H1 (cell line): ENCODE measurements at regions not wholly inside any gene's neighbourhood (a gene's known extent, or its start where the extent isn't known, plus 50 kb on each side); places are given as distances from the start of the nearest gene placed in this dataset.

ENCODE experiments used
- CTCF ChIA-PET: fragments of 300-600 bp; sonication (Branson Sonifier 250); formaldehyde crosslinking; loops from one replicate; lab custom pipeline; 2021; ENCODE audit not compliant: partially characterized antibody; lab: Charles Lee
- POLR2A ChIA-PET: fragments of 300-600 bp; sonication (Branson Sonifier 250); formaldehyde crosslinking; loops from one replicate; lab custom pipeline; 2021; ENCODE audit warnings: inconsistent platforms; ENCODE audit not compliant: partially characterized antibody; lab: Charles Lee
- DNase-seq, 2 experiments: peaks; one replicate each; pipeline versions ENCODE4 v3.0.0 to v3.0.0-alpha.2; 2010 to 2022; ENCODE audit warnings: low spot score in 2 of 2, low read depth in 1 of 2, mixed read lengths in 1 of 2
- FAIRE-seq: peaks from 2 replicates; lab custom pipeline; 2011; peaks lifted over from hg19 to GRCh38; lab: Jason Lieb, UNC
- H2AFZ ChIP-seq: 2 replicates; pipeline ENCODE4 v1.8.1; 2012; ENCODE audit warnings: low read length, inconsistent platforms
- H2AK5ac ChIP-seq: 2 replicates; pipeline ENCODE4 v1.6.1; 2013; ENCODE audit warnings: low read depth, low read length
- H2BK120ac ChIP-seq: replicated peaks from 2 replicates; pipeline ENCODE3; 2013; ENCODE audit warnings: low read depth, low read length, inconsistent platforms
- H2BK12ac ChIP-seq: 2 replicates; pipeline ENCODE4 v1.6.1; 2013; ENCODE audit warnings: low read depth, low read length
- H2BK15ac ChIP-seq: 2 replicates; pipeline ENCODE4 v1.6.1; 2013; ENCODE audit warnings: low read length
- H2BK20ac ChIP-seq: 2 replicates; pipeline ENCODE4 v1.6.1; 2013; ENCODE audit warnings: low read length
- H2BK5ac ChIP-seq: 2 replicates; pipeline ENCODE4 v1.6.1; 2013; ENCODE audit warnings: low read depth, low read length
- H3K14ac ChIP-seq: 2 replicates; pipeline ENCODE4 v1.6.1; 2013; ENCODE audit warnings: inconsistent platforms; ENCODE audit not compliant: insufficient read length
- H3K18ac ChIP-seq: 2 replicates; pipeline ENCODE4 v1.6.1; 2013; ENCODE audit warnings: low read length; ENCODE audit errors: extremely low read depth
- H3K23ac ChIP-seq: 2 replicates; pipeline ENCODE4 v1.6.1; 2013; ENCODE audit warnings: inconsistent platforms; ENCODE audit not compliant: insufficient read length
- H3K23me2 ChIP-seq: 2 replicates; pipeline ENCODE4 v1.6.1; 2013; ENCODE audit warnings: low read depth, low read length
- H3K27ac ChIP-seq: 2 replicates; pipeline ENCODE4 v1.6.1; 2011; ENCODE audit warnings: low read depth, low read length, inconsistent platforms
- H3K27me3 ChIP-seq, 4 experiments: replicated peaks in 1 of 4; 1 replicate in 1 of 4; 2 replicates in 3 of 4; pipeline versions ENCODE4 v1.6.1 to v1.8.1; 2011 to 2013; ENCODE audit warnings: low read length in 3 of 4, mild to moderate bottlenecking in 3 of 4, inconsistent platforms in 2 of 4, mixed read lengths in 2 of 4, moderate library complexity in 1 of 4; ENCODE audit not compliant: control insufficient read depth in 3 of 4, insufficient read depth in 3 of 4; ENCODE audit errors: extremely low read depth in 1 of 4
- H3K36me3 ChIP-seq, 4 experiments: 2 replicates each; pipeline versions ENCODE4 v1.6.1 to v1.8.1; 2011 to 2013; ENCODE audit warnings: mild to moderate bottlenecking in 4 of 4, low read length in 3 of 4, moderate library complexity in 2 of 4, control low read depth in 1 of 4, inconsistent platforms in 1 of 4; ENCODE audit not compliant: insufficient read depth in 4 of 4, control insufficient read depth in 2 of 4
- H3K4ac ChIP-seq: replicated peaks from 2 replicates; pipeline ENCODE3; 2013; ENCODE audit warnings: low read length, low read depth, mixed read lengths, inconsistent platforms; ENCODE audit not compliant: insufficient read length
- H3K4me1 ChIP-seq, 4 experiments: replicated peaks in 1 of 4; 1 replicate in 1 of 4; 2 replicates in 3 of 4; pipeline versions ENCODE4 v1.6.1 to v1.8.1; 2011 to 2013; ENCODE audit warnings: low read length in 3 of 4, inconsistent platforms in 2 of 4, mixed read lengths in 1 of 4; ENCODE audit not compliant: insufficient read depth in 4 of 4, control insufficient read depth in 3 of 4
- H3K4me2 ChIP-seq, 2 experiments: 2 replicates each; pipeline versions ENCODE4 v1.6.1 to v1.8.1; 2011 to 2013; ENCODE audit warnings: low read depth in 2 of 2, low read length in 2 of 2, control low read depth in 1 of 2, inconsistent platforms in 1 of 2, mild to moderate bottlenecking in 1 of 2; ENCODE audit not compliant: insufficient read depth in 1 of 2
- H3K4me3 ChIP-seq, 4 experiments: fragments of 200-600, 300-600 bp in 1 of 4; sonication (generic), shearing (Covaris generic), sonication (Bioruptor Twin) in 1 of 4; 2 replicates each; pipeline versions ENCODE4 v1.5.1 to v1.8.1; 2011 to 2016; ENCODE audit warnings: low read length in 4 of 4, low read depth in 3 of 4, control low read depth in 2 of 4, inconsistent platforms in 2 of 4, mild to moderate bottlenecking in 2 of 4, mixed read lengths in 1 of 4, moderate library complexity in 1 of 4; ENCODE audit not compliant: insufficient read depth in 2 of 4; ENCODE audit errors: extremely low read depth in 1 of 4
- H3K56ac ChIP-seq: replicated peaks from 2 replicates; pipeline ENCODE3; 2013; ENCODE audit warnings: low read depth, mild to moderate bottlenecking, mixed read lengths, low read length, inconsistent platforms; ENCODE audit not compliant: insufficient read length
- H3K79me1 ChIP-seq: 2 replicates; pipeline ENCODE4 v1.6.1; 2013; ENCODE audit warnings: low read depth, low read length, control low read depth
- H3K79me2 ChIP-seq, 2 experiments: 2 replicates each; pipeline versions ENCODE4 v1.6.1 to v1.8.1; 2012 to 2013; ENCODE audit warnings: low read length in 2 of 2, mild to moderate bottlenecking in 2 of 2, inconsistent platforms in 1 of 2; ENCODE audit not compliant: insufficient read depth in 2 of 2, control insufficient read depth in 1 of 2
- H3K9ac ChIP-seq, 4 experiments: replicated peaks in 1 of 4; 1 replicate in 1 of 4; 2 replicates in 3 of 4; pipeline versions ENCODE4 v1.6.1 to v1.8.1; 2011 to 2013; ENCODE audit warnings: low read depth in 3 of 4, low read length in 3 of 4, control low read depth in 2 of 4, mild to moderate bottlenecking in 2 of 4, moderate library complexity in 2 of 4, inconsistent platforms in 1 of 4; ENCODE audit errors: extremely low read depth in 1 of 4
- H3K9me3 ChIP-seq, 2 experiments: 2 replicates each; pipeline versions ENCODE4 v1.6.1 to v1.8.1; 2012 to 2013; ENCODE audit warnings: mild to moderate bottlenecking in 2 of 2, moderate library complexity in 2 of 2, control low read depth in 1 of 2, inconsistent platforms in 1 of 2, low read depth in 1 of 2, low read length in 1 of 2, mixed read lengths in 1 of 2; ENCODE audit not compliant: insufficient read depth in 2 of 2
- H4K20me1 ChIP-seq, 2 experiments: replicated peaks in 1 of 2; 2 replicates each; pipeline versions ENCODE3 to v1.8.1; 2011 to 2013; ENCODE audit warnings: inconsistent platforms in 2 of 2, low read length in 2 of 2, mild to moderate bottlenecking in 1 of 2; ENCODE audit not compliant: insufficient read depth in 2 of 2, control insufficient read depth in 1 of 2
- H4K5ac ChIP-seq: 2 replicates; pipeline ENCODE4 v1.6.1; 2013; ENCODE audit warnings: low read length, low read depth, mixed read lengths, inconsistent platforms; ENCODE audit not compliant: insufficient read length
- H4K8ac ChIP-seq: 2 replicates; pipeline ENCODE4 v1.8.0; 2013; ENCODE audit warnings: mild to moderate bottlenecking, moderate library complexity, low read length, inconsistent platforms; ENCODE audit not compliant: insufficient read depth; ENCODE audit errors: extremely low read depth
- H4K91ac ChIP-seq: replicated peaks from 2 replicates; pipeline ENCODE3; 2013; ENCODE audit warnings: low read length, mixed read lengths, inconsistent platforms; ENCODE audit not compliant: insufficient read length
- BCL11A ChIP-seq, 2 experiments: IDR thresholded peaks; one replicate each; pipeline ENCODE4 v1.6.1; 2011; ENCODE audit warnings: low read depth in 2 of 2, low read length in 2 of 2, mild to moderate bottlenecking in 2 of 2
- CEBPB ChIP-seq: IDR thresholded peaks from 2 replicates; pipeline ENCODE4 v1.6.1; 2012; ENCODE audit warnings: low read depth, low read length
- EZH2 ChIP-seq: fragments of 200-600 bp; sonication (generic); IDR thresholded peaks from 2 replicates; pipeline ENCODE4 v1.7.1; 2012; ENCODE audit warnings: low read depth, mild to moderate bottlenecking, moderate library complexity, low read length, inconsistent platforms; ENCODE audit not compliant: severe bottlenecking
- GTF2F1 ChIP-seq: IDR thresholded peaks from 2 replicates; pipeline ENCODE4 v1.6.1; 2012; ENCODE audit warnings: low read depth, low read length, improper control_type of control experiment, borderline replicate concordance
- MAFK ChIP-seq: IDR thresholded peaks from 2 replicates; pipeline ENCODE4 v1.6.1; 2012; ENCODE audit warnings: low read depth, mild to moderate bottlenecking, improper control_type of control experiment, low read length
- NRF1 ChIP-seq: IDR thresholded peaks from 2 replicates; pipeline ENCODE4 v1.6.1; 2011; ENCODE audit warnings: mild to moderate bottlenecking, low read depth, low read length, improper control_type of control experiment
- RBBP5 ChIP-seq: IDR thresholded peaks from 2 replicates; pipeline ENCODE4 v1.7.1; 2012; ENCODE audit warnings: low read depth, mild to moderate bottlenecking, inconsistent platforms, low read length, moderate library complexity, borderline replicate concordance
- RNF2 ChIP-seq: fragments of 200-900, 300-1000 bp; sonication (generic); IDR thresholded peaks from 2 replicates; pipeline ENCODE4 v1.7.1; 2016; ENCODE audit warnings: borderline replicate concordance, low read depth, mild to moderate bottlenecking, antibody characterized with exemption, low read length; ENCODE audit not compliant: poor library complexity, severe bottlenecking; ENCODE audit errors: missing control alignments
- SIX5 ChIP-seq: IDR thresholded peaks from 2 replicates; pipeline ENCODE4 v1.6.1; 2011; ENCODE audit warnings: mild to moderate bottlenecking, low read depth, low read length
- TAF7 ChIP-seq: optimal IDR thresholded peaks from 2 replicates; pipeline ENCODE3; 2011; ENCODE audit warnings: low read depth, mild to moderate bottlenecking, inconsistent platforms, low read length, moderate library complexity, borderline replicate concordance
- YY1 ChIP-seq: IDR thresholded peaks from 2 replicates; pipeline ENCODE4 v1.6.1; 2011; ENCODE audit warnings: low read depth, mild to moderate bottlenecking, low read length
- ZNF274 ChIP-seq: IDR thresholded peaks from 2 replicates; pipeline ENCODE4 v1.7.0; 2012; ENCODE audit warnings: low read length, borderline replicate concordance; ENCODE audit errors: extremely low read depth
- WGBS, 2 experiments: shearing (Covaris generic) in 1 of 2; methylation state at CpG; one replicate each; pipeline versions ENCODE4 v1.1.6 to v1.1.7; 2013 to 2015; ENCODE audit warnings: low lambda C conversion rate in 2 of 2, mixed read lengths in 2 of 2, inconsistent platforms in 1 of 2, low coverage in 1 of 2, missing lambda C conversion rate in 1 of 2; ENCODE audit not compliant: insufficient replicate concordance in 2 of 2, insufficient coverage in 1 of 2, insufficient read length in 1 of 2; ENCODE audit errors: extremely low coverage in 1 of 2, missing lambda C conversion rate in 1 of 2; 5-methylcytosine and 5-hydroxymethylcytosine counted together

GRCh38 chr12:92417373-92417772 is 271.7 kb upstream of the BTG1 start:
- Histone ChIP-seq H3K79me1 (no peaks in the 10 kb centered on the region), H4K91ac (no peak overlapping the region), H3K4me1 (no peaks in the 10 kb centered on the region), H3K23me2 (no peaks in the 10 kb centered on the region; the same call in 1 of the 2 replicates), H2BK120ac (no peak overlapping the region), H2BK12ac (no peak overlapping the region), H2BK20ac (no peak overlapping the region), H3K23ac (no peak overlapping the region), H3K9ac (no peak overlapping the region), H4K5ac (no peak overlapping the region), H2BK5ac (no peak overlapping the region), H2AK5ac (no peak overlapping the region), H3K4me2 (no peak overlapping the region), H3K79me2 (no peaks in the 10 kb centered on the region; a peak in 1 of 4 replicates), H3K4me3 (no peak overlapping the region), H3K56ac (no peak overlapping the region), H3K27me3 (no peaks in the 10 kb centered on the region), H3K14ac (no peak overlapping the region), H3K4ac (no peak overlapping the region), H2AFZ (no peak overlapping the region), H3K18ac (no peak overlapping the region), H3K9me3 (no peaks in the 10 kb centered on the region), H4K20me1 (no peaks in the 10 kb centered on the region), H2BK15ac (no peak overlapping the region), H3K36me3 (no peaks in the 10 kb centered on the region), H4K8ac (no peak overlapping the region), H3K27ac (no peak overlapping the region)
- TF ChIP-seq NRF1 (no peak), SIX5 (no peak), GTF2F1 (no peak), EZH2 (no peak), YY1 (no peak), TAF7 (no peak), RBBP5 (no peak), RNF2 (no peak), BCL11A (IDR thresholded peaks at IDR 0.05; ENCODE audit: low read depth in 2 of 2, low read length in 2 of 2) (no peak), CEBPB (no peak), MAFK (no peak), ZNF274 (no peak)
- POLR2A ChIA-PET: no interaction called here
- FAIRE-seq (no peak), DNase-seq (no peak)
- CTCF ChIA-PET: interaction anchor here (1.0 to 2.2 kb wide), 2 partner anchors 9 to 149 kb away, joined by 3 to 7 read pairs; no protein-coding TSS in a partner anchor
- 92% methylated on average over 2 of the region's 2 CpGs; no CpG with 5 or more reads in 1 of the 2 experiments for WGBS, 2 experiments
